ENCODE measurements at regions not wholly inside any gene's neighbourhood (a gene's known extent, or its start where the extent isn't known, plus 50 kb on each side); places are given as distances from the start of the nearest gene placed in this dataset.

DNA sequence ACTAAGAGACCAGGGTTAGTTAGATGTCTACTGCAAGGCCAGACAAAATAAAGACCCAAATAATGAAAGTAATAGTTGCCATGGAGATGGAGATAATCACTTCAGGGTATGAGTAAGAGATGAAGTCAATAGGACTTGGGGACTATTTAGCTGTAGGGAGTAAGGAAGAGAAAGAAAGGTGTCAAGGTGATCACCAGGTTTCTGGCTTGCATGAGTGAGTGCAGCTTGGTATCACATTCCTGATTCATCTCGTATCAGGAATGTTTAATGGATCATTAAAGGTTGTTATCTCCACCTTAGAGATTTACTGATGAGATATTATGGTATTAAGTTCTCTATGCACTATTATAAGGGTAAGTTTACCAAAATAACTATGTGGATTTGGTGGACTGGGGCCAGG lies 357.4 kb upstream of the ATP11B start:
- TF ChIP-seq POLR2AphosphoS5 (IDR thresholded peaks at IDR 0.05; ENCODE audit: low read depth, low read length) (no peak), TCF7L2 (IDR thresholded peaks at IDR 0.05; ENCODE audit: low read depth, low read length) (no peak), REST (IDR thresholded peaks at IDR 0.05; ENCODE audit: insufficient read depth in 1 of 2, low read depth in 2 of 2, low read length in 1 of 2) (no peak)
- TF ChIP-seq, protein P1, sequence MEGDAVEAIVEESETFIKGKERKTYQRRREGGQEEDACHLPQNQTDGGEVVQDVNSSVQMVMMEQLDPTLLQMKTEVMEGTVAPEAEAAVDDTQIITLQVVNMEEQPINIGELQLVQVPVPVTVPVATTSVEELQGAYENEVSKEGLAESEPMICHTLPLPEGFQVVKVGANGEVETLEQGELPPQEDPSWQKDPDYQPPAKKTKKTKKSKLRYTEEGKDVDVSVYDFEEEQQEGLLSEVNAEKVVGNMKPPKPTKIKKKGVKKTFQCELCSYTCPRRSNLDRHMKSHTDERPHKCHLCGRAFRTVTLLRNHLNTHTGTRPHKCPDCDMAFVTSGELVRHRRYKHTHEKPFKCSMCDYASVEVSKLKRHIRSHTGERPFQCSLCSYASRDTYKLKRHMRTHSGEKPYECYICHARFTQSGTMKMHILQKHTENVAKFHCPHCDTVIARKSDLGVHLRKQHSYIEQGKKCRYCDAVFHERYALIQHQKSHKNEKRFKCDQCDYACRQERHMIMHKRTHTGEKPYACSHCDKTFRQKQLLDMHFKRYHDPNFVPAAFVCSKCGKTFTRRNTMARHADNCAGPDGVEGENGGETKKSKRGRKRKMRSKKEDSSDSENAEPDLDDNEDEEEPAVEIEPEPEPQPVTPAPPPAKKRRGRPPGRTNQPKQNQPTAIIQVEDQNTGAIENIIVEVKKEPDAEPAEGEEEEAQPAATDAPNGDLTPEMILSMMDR (IDR thresholded peaks at IDR 0.05), result no peak

Data from Panc1 (cell line).